HL-60 (cell line): ENCODE measurements at regions not wholly inside any gene's neighbourhood (a gene's known extent, or its start where the extent isn't known, plus 50 kb on each side); places are given as distances from the start of the nearest gene placed in this dataset.

Experiments used
- GABPA ChIP-seq: IDR thresholded peaks from 2 replicates; pipeline ENCODE4 v1.6.1; 2012; ENCODE audit warnings: low read depth
- POLR2AphosphoS5 ChIP-seq: IDR thresholded peaks from 2 replicates; pipeline ENCODE4 v1.6.1; 2012; ENCODE audit warnings: low read depth
- SPI1 ChIP-seq: IDR thresholded peaks from 2 replicates; pipeline ENCODE4 v1.6.1; 2012; ENCODE audit warnings: low read depth, mild to moderate bottlenecking, borderline replicate concordance
- TF ChIP-seq, protein P1 (sequence below): IDR thresholded peaks from one replicate; pipeline ENCODE4 v1.5.1; 2011; ENCODE audit warnings: low read length, control low read depth, inconsistent platforms; ENCODE audit not compliant: insufficient read depth
- TF ChIP-seq, protein P2 (sequence below): IDR thresholded peaks from 2 replicates; pipeline ENCODE4 v1.6.1; 2012; ENCODE audit warnings: low read depth; ENCODE audit not compliant: insufficient replicate concordance

DNA sequence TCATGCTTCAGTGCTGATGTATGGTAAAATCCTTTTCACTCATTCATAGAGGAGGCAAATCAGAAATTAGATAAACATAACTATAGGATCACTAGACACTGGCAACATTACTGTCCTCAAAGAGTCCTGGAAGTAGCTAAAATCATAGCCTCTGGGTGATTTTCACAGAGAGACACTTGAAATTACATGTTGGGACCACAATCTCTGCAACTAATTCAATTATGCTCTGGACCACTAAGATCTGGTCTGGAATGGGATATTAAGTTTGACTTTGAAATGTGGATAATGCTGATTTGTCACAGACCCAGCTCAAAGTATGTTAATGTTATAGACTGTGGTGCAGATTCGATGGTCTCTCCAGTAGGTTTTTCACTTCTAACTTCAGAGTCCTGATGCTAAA, 214.6 kb upstream of the CCNH start:
- TF ChIP-seq, protein P1, sequence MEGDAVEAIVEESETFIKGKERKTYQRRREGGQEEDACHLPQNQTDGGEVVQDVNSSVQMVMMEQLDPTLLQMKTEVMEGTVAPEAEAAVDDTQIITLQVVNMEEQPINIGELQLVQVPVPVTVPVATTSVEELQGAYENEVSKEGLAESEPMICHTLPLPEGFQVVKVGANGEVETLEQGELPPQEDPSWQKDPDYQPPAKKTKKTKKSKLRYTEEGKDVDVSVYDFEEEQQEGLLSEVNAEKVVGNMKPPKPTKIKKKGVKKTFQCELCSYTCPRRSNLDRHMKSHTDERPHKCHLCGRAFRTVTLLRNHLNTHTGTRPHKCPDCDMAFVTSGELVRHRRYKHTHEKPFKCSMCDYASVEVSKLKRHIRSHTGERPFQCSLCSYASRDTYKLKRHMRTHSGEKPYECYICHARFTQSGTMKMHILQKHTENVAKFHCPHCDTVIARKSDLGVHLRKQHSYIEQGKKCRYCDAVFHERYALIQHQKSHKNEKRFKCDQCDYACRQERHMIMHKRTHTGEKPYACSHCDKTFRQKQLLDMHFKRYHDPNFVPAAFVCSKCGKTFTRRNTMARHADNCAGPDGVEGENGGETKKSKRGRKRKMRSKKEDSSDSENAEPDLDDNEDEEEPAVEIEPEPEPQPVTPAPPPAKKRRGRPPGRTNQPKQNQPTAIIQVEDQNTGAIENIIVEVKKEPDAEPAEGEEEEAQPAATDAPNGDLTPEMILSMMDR, result no peak
- TF ChIP-seq POLR2AphosphoS5 (no peak), GABPA (no peak), SPI1 (no peak)
- TF ChIP-seq, protein P2, sequence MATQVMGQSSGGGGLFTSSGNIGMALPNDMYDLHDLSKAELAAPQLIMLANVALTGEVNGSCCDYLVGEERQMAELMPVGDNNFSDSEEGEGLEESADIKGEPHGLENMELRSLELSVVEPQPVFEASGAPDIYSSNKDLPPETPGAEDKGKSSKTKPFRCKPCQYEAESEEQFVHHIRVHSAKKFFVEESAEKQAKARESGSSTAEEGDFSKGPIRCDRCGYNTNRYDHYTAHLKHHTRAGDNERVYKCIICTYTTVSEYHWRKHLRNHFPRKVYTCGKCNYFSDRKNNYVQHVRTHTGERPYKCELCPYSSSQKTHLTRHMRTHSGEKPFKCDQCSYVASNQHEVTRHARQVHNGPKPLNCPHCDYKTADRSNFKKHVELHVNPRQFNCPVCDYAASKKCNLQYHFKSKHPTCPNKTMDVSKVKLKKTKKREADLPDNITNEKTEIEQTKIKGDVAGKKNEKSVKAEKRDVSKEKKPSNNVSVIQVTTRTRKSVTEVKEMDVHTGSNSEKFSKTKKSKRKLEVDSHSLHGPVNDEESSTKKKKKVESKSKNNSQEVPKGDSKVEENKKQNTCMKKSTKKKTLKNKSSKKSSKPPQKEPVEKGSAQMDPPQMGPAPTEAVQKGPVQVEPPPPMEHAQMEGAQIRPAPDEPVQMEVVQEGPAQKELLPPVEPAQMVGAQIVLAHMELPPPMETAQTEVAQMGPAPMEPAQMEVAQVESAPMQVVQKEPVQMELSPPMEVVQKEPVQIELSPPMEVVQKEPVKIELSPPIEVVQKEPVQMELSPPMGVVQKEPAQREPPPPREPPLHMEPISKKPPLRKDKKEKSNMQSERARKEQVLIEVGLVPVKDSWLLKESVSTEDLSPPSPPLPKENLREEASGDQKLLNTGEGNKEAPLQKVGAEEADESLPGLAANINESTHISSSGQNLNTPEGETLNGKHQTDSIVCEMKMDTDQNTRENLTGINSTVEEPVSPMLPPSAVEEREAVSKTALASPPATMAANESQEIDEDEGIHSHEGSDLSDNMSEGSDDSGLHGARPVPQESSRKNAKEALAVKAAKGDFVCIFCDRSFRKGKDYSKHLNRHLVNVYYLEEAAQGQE, result no peak
